ENCODE measurements at regions not wholly inside any gene's neighbourhood (a gene's known extent, or its start where the extent isn't known, plus 50 kb on each side); places are given as distances from the start of the nearest gene placed in this dataset.
"Not testable (repeated sequence)": the region's sequence is repeated elsewhere in the genome, so short reads cannot be mapped to it uniquely, and the experiment has no call there.

DNA sequence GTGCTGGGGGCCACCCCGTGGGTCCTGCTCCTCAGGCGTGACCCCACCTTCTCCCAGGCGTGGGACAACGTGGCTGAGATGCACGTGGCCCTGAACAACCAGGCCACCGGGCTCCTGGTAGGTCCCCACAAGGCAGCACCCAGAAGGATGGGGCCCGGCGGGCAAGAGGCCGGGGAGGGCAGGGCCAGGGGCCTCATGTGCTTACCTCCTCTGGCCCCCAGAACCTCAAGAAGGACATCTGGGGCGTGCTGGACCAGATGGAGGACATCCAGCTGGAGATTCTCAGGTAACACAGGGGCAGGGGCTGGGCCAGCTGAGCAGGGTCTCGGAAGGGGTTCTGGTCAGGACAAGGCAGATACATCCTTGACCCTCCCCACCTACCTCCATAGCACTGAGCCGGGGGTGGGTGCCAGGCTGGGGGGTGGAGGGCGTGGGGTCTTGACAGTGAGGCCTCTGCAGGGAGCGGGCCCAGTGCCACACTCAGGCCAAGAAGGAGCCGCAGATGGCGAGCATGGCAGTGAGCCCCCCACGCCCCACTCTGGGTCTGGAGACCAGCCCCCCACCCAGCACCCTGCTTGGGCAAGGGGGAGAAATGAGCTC is 186.3 kb downstream of the IGLL1 start:
- no peak for DNase-seq

DNA sequence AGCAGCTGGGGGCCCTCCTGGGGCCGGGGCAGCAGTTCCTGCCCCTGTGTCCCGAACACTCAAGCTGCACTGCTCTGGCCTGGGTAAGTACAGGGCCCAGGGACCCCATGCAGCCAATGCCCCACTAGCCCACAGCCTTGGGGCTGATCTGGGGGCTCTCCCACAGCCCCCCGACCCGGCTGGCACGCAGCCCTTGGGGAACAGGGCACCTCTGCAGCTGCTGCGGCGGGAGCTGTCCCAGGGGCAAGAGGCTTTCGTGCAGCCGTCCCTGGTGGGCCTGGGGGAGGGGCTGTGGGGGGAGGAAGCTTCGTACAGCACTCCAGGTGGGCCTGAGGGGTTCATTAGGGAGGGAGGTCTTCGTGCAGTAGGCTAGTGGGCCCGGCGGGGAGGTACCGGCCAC is 186.9 kb downstream of the IGLL1 start:
- DNase-seq: not testable (repeated sequence)

DNA sequence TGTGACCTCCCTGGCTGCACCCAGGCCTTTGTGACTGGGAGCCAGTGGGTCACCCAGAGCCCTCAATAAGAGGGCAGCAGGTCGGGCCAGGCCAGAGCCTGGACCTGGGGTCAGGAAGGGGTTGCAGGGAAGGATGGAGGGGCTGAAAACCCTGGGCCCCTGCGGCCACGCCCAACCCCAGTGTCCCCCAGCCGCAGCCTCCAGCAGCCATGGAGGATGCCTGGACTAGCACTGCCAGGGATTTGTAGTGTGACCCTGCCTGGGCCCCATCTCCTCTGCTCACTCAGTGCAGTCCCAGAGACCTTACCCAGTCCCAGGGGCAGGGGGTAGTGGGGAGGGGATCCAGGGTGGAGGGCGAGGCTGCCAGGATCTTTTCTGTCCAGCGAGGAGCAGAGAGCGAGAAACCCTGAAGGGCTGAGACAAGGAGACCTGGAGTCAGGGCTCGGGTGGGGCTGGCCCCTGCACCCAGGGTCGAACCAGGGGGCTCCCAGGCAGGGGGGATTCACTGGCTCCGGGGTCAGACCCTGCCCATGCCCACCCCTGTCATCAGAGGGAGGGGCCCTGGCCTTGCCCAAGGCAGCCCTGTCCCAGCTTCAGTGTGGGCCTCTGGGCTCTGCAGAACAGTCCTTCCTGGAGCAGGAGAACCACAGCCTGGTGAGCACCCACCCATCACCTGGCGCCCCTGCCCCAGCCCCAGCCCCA is 187.5 kb downstream of the IGLL1 start:
- no peak for DNase-seq

DNA sequence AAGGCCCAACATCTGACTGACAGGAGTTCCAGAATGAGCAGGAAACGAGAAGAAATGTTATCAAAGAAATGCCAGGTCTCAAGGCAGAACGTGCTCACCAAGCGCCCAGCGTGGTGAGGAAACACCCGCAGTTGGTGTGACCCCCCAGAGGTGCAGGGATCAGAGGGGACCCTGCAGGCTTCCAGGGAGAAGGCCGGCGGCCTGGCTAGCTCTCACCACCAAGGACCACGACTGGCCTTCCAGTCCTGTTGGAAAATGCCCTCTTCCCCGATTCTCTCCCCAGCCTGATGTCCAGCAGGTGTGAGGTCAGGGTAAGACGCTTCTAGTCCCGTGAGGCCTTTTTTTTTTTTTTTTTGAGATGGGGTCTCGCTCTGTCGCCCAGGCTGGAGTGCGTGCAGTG is 189.1 kb downstream of the IGLL1 start:
- DNase-seq: no peak

DNA sequence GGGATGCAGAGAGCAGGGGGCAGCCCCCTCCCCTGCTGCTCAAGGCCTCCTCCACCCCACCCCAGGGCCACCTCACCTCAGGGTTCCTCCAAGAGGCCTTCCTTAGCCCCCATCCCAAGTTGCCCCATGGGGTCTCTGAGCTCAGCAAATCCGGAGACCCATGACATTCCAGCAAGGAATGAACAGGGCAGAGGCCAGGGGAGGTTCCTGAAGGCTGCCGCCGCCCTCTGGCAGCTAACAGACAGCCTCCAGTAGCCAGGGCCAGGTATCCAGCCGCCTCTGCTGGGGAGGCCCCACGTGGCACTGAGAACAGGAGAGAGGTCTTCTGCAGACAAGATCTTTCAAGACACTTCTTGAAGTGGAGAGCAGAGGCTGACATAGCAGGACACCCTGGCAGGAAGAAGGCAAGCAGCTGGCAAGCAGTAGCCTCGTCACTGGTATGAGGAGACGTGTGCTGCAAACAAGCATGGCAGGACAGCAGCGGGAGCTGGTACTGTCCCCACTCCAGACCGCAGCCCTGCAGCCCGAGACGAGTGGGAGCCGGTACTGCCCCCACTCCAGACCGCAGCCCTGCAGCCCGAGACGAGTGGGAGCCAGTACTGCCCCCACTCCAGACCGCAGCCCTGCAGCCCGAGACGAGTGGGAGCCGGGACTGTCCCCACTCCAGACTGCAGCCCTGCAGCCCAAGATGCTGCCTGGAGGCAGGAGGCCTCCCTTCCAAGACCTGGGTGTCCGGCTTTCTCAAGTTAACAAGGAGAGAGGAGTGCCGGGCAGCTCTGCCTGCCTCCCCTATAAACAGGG is 190.6 kb downstream of the IGLL1 start:
- DNase-seq: no peak

DNA sequence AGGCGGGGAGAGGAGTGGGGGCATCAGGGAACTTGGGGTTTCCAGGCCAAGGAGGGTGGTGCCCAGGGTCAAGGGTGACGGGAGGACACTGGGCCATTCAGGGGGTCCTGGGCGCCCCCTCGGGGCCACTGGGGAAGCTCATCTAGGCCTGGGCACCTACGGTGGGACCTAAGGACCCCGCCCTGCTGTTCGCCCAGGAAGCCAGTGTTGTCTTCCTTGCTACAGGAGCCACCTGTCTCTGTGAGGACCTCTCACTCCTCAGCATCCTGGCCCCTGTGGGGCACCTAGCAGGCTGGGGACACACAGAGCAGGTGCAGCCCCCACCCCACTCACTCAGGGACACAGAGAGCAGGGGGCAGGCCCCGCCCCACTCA is 191.6 kb downstream of the IGLL1 start:
- no peak for DNase-seq

DNA sequence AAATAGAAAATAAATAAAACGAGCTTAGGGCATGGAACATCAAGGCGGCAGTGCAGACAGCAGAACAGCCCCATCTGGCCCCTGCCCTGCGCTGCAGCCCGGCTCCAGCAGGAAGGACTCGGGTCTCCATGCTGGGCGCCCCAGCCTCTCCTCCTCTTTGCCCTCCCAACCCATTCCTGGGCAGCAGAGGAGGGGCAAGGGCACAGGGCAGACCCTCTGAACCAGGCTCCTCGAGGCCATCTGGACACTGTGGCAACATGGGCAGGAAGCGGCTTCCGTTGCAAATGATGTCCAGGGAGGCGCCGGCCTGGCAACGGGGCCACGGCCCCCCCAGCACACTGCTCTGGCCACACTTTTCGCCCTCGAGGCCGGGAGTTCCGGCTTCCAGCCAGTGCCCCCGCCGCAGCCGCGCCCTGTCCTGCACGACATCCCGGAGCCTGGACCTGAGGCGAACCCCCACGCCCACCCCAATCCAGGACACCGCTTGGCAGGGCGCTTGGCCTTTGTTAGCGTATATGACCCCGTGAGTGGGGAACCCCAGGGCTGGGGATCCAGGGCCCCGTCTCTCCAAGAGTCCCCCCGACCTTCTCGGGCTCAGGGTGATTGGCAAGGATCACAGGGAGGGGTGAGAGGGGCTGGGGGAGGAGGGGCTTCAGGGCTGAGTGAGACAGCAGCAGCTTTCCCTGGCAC is 192.1 kb downstream of the IGLL1 start:
- DNase-seq: no peak

DNA sequence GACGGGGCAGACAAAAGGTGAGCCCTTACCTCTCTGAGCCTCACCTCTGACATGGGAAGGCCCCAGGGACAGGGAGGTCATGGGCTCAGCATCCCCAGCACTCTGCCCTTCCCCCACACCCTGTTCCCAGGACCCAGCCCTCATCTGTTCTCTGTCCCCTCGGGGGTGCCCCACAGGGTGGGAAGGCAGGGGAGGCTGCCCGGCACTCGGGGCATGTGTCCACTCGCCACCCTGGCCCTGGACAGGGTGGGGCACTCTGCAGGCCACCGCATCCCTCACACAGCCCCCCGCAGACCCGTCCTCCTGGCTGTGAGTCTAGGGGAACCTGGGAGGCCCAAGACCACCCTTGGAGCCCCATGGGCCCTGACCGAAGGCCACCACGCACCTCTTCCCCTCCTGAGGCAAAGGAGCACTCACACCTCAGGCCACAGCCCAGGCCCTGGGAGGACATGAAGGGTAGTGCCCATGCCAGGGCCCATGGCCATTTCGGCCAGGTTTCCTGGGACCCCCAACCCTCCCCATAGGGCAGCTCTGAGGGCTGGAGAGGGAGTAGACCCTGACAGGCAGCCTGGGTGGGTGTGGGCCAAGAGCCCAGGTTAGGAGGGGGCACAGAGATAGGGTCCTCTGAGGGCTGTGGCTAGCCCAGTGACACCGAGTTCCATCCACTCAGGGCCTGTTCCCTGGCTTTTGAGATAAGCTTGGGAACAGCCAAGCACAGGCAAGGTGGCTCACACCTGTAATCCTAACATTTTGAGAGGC is 193.1 kb downstream of the IGLL1 start:
- no peak for DNase-seq

DNA sequence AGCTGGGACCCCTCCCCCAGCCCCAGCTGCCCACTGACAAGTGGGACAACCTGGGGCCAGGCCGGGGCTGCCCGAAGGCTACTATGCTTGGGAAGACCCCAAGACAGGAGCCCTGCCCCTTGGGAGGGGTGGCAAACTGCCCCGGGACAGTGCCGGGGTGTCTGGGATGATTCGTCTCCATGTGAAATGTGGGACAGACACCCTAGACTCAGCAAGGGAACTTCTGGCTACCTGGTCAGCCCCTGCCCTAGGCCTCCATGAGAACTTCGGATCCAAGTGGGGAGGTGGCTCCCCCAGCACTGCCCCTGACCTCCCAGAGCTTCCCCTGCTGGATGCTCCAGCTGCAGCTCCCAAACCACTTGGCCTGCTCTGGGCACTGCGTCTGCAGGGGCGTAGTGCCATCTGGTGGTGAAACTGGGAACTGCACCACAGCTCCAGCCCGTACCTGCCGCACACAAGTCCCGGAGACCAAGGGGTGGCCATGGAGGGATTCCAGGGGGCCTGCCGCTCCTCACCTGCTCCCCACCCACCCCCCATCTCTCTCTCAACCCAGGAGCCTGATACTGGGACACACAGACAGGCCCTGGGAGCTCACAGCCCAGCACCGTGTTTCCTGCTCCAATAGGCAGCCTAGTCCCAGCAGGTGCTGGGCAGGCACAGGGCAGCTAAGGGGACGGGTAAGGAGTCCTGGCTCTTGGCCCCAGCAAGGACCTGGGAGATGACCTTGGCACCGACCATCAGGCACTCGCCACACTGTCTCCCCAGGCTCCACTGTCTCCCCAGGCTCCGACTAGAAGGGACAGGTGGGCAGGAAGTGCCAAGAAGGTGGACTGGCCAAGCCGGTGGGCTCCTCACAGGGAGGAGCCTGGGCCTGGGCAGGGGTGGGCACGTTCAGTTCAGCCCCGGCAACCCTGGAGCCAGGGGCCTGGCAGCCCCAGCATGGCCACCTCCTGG is 194.1 kb downstream of the IGLL1 start:
- peak; percentile 35 to 52 for DNase-seq

DNA sequence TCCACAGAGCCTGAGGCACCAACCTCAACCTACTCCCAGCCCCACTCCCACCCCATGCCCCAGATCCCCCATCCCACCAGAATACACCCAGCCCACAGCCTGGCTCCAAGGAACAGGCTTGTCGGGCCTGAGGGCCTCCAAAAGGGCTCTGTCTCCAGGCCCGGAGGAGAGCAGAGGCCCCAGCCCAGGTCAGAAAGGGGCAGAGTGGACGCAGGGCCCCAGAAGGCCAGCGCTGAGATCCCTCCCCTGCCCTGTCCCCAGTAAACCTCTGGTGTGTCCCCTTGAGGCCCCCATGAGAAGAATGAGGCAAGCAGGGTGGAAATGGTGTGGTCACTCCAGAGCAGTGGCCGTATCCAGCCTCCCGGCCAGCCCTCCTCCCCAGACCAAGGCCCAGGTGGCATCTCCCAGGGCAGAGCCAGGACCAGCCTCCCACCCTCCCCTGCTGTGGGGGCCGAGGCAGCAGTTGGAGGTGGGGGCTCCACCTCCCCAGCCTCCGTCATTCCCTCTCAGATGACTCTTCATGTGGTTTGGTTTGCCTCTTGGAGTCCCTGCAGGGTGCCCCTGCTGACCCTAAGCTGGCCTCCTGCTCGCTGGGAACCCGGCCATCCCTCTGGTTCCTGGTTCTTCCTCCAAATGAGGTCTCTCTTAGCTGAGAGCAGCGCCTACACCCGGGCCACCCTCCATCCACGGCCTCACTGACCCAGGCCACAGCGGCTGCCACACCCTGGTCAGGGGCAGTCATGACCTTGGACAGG is 195.0 kb downstream of the IGLL1 start:
- no peak for DNase-seq

DNA sequence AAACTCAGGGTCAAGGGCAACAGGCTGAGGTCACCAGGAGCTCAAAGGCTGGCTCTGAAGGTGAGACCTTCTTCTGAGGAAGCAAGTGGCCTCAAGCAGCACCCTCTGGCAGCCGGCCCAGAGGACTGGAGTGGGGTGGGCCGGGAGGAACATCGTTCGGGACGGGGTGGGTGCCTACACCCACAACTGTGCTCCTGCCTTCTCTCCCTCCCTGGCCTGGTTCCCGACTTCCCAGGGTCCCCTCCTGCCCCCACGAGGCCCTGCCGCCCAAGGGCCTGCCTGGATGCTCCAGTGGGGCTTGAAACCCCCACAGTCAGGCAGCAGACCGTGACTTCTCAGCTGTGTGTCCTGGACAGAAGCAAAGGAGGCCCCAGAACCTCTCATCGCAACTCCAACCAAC is 195.7 kb downstream of the IGLL1 start:
- no peak for DNase-seq

DNA sequence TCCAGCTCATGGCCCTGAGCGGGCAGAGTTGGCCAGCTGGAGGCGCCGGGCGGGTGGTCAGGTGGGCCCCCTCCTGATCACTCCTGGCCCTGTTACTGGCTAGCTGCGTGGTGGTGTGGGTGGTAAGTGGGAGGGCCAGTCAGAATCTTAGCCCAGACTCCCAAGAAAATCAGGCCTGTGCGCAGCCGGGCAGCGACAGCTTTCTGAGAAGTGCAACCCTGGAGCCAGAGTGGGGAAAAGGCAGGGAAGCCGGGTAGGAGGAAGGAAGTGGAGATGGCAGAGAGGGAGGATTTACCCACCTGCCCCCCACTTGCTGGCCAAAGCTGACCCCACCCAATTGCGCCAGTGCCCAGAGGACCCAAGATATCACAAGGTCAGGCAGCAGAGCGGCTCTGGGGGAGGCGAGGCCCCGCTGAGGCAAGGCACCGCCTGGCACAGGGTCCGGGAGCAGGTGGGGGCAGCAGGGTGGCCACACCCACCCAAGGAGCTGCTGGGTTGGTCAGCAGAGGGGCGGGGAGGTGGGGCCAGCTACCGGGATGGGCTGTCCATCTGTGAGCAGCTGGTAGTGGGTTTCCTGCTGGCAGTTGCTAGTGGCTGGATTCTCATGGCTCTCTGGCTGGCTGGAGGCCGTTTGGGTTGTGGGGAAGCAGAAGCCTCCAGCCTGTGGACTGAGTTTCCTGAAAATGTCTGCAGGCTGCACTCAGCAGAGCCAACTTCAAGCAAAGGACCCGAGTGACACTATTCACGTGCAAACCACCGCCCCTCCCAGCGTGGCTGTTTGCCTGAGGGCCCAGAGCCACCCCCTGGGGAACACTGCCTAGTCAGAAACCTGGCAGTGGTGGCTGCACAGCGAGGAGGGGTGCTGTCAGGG is 196.4 kb downstream of the IGLL1 start:
- DNase-seq: no peak

DNA sequence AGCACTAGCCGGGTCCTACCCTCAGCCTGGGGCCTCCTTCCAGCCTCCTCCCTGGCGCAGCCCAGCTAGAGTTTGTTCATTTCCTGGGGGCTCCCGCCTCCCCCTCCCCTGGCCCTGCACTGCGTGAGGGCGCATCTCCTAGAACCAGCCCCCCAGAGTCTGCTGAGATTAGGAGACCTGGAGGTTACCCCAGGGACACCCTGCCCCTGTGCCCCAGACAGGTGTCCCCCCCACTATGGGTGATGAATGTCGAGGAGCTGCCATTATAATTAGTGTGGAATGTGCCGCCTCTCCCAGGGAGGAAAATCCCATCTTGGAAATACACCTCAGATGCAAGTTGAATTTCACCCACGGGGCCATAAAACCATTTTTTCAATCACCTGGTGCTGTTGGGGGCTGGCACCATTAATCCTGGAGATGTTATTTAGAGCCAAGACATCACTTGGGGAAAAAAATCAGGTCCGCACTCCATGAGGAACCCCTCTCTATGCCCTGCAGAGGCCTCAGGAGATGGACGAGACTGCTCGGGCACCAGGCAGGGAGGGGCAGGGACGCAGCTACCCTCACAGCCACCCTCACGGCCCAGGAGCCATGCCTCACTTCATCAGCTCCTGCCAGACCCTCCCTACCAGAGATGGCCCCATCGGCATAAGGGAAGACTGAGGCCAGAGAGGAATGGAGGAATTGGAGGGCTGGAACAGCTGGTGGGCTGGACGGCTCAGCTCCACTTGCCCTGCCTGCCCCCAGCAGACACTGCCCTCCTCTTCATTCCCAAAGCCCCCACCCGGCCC is 197.5 kb downstream of the IGLL1 start:
- no peak for DNase-seq

DNA sequence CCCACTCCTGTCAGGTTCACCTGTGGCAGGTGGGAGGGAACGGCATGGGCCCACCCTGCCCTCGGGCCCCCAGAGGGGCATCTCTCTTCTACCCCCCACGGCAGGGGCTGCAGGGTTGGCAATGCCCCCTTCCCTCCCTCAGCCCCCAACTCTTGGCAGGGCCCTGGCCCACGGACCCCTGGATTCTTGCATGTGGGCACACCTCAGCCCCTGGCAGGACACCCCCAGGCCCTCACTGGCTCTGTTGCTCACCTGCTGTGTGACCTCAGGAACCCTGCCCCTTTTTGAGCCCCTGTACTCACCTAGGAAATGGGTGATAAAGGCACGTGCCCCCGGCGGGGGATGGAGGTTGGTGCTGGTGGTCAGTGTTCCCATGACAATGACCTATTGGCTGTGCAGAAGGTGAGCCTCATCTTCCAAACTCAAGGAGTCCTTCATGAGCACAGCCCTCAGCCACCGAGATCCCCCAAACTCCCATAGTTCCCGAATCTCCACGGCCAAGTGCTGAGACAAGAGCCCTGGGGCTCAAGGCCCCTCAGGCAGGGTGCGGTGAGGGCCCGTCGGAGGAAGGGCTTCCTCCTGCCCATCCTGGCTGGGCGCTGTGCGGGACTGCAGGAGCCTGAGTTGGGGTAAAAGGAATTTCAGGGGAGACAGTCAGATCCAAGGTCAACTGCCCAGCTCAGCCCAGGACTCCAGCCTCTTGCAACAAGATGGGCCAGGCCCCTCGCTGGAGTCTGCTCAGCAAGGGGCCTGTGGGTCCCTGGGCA is 198.2 kb downstream of the IGLL1 start:
- DNase-seq: no peak

DNA sequence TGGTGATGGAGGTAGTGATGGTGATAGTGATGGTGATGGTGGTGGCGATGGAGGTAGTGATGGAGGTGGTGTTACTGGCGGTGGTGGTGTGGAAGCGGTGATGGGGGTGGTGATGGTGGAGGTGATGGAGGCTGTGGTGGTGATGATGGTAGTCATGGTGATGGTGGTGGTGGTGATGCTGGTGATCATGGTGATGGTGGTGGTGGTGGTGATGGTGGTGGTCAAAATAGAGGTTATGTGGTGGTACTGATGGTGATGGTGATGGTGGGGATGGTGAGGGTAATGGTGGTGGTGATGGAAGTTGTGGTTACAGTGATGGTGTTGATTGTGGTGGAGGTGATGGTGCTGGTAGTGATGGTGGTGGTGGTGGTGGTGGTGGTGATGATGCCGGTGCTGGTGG is 199.2 kb downstream of the IGLL1 start:
- no peak for DNase-seq

DNA sequence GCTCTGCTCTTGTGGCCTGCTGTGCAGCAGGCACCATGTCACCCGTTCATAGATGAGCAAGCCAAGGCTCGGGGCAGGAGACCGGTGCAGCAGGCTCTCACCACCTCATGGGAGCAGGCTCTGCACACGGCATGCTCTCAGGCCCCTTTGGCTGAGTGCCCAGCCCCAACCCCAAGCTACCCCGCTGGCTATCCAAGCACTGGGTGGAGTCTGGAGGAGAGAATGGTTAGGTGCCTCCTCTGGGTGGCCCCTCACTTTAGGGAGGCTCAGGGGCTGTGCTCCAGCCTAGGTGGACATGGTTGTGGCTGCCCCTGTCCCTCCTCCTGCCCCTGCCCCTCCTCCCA is 199.9 kb downstream of the IGLL1 start:
- no peak for DNase-seq

DNA sequence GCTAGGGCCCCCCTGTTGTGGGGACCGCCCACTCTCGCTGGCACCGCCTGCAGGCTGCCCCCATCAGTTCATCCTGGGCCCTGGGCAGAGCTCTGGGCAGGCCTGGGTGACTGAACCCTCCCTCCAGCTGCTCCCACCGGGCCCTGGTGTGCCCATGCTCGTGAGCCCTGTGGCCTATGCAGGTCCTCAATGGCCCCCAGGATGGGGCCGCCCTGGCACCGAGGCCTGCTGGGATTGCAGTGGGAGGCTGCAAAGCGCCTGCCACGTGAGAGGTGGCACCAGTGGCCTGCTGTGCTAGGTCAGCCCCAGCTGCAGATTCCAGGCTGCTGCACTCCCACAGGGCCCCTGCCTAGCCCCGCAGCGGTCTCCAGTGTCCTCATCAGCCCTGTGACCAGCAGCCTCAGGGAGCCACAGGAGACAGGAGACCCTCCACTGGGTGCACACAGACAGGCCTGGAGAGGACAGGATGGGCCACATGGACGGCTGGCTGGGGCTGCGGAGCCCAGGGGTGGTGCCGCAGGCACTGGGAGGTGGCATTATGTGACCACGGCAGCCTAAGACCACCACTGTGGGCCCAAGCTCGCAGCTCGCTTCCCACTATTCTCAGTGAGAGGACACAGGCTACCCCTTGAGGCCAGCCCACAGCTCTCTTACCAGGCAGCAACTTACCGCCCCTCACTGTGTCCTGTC is 199.4 kb downstream of the BCR start:
- not testable (repeated sequence) for DNase-seq

DNA sequence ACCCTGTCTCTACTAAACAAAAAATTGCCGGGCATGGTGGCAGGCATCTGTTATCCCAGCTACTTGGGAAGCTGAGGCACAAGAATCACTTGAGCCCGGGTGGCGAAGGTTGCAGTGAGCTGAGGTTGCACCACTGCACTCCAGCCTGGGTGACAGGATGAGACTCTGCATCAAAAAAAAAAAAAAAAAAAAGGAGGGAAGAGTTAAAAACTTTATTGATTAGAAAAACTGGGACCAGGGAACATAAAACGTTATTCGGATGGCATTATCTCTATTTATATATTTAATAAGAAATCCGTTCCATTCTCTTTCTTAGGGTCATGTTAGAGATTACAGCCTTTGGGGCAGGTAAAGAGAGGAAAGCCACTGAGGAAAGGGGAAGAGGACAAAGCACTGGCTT is 197.5 kb downstream of the BCR start:
- no peak for DNase-seq
